ENCODE measurements at regions not wholly inside any gene's neighbourhood (a gene's known extent, or its start where the extent isn't known, plus 50 kb on each side); places are given as distances from the start of the nearest gene placed in this dataset.

DNA sequence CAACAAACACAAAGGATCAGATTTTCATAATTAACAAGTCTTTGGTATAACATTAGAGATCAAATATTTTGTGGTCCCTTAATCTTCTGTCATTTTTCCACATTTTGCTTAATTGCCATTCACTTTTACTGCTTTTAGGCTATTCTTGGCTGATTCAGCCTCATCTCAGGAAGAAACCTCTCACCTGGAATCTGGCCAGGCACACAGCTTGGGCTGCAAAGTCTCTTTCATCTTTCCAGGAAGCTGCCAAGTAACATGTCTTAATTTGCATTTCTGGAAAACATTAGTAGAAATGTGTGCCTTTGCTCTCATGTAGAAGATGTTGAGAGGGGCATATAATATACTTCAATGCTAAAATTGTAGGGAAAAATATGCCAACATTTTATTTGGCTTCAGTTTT, 174.2 kb upstream of the STEAP4 start:
- TF ChIP-seq, protein P1, sequence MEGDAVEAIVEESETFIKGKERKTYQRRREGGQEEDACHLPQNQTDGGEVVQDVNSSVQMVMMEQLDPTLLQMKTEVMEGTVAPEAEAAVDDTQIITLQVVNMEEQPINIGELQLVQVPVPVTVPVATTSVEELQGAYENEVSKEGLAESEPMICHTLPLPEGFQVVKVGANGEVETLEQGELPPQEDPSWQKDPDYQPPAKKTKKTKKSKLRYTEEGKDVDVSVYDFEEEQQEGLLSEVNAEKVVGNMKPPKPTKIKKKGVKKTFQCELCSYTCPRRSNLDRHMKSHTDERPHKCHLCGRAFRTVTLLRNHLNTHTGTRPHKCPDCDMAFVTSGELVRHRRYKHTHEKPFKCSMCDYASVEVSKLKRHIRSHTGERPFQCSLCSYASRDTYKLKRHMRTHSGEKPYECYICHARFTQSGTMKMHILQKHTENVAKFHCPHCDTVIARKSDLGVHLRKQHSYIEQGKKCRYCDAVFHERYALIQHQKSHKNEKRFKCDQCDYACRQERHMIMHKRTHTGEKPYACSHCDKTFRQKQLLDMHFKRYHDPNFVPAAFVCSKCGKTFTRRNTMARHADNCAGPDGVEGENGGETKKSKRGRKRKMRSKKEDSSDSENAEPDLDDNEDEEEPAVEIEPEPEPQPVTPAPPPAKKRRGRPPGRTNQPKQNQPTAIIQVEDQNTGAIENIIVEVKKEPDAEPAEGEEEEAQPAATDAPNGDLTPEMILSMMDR (IDR thresholded peaks at IDR 0.05) = no peak
- TF ChIP-seq POLR2A (IDR thresholded peaks at IDR 0.05) (no peak), POLR2AphosphoS5 (IDR thresholded peaks at IDR 0.05) (no peak), EP300 (IDR thresholded peaks at IDR 0.05) (no peak)
